ENCODE measurements at regions not wholly inside any gene's neighbourhood (a gene's known extent, or its start where the extent isn't known, plus 50 kb on each side); places are given as distances from the start of the nearest gene placed in this dataset.

- H3K4me1 ChIP-seq (ENCODE audit: control insufficient read depth, insufficient read depth, low read length, unreplicated experiment), result no peaks in the 10 kb centered on the region
- H2AFZ ChIP-seq (ENCODE audit: low read length, unreplicated experiment), result no peak overlapping the region
- no peaks in the 10 kb centered on the region for H3K79me2 ChIP-seq (ENCODE audit: control insufficient read depth, insufficient read depth, low read length, unreplicated experiment)
- H3K27ac ChIP-seq (ENCODE audit: low read depth, low read length), result no peak overlapping the region
- H3K4me3 ChIP-seq (ENCODE audit: low read depth, low read length), result no peak overlapping the region
- no peaks in the 10 kb centered on the region for H3K36me3 ChIP-seq (ENCODE audit: insufficient read depth, low read length)
- peaks cover 6% of the 10 kb centered on the region; the same call in 1 of the 2 replicates for H3K27me3 ChIP-seq (ENCODE audit: insufficient read depth, low read length)
Measured at GRCh38 chr3:41125258-41125657, 74.0 kb upstream of the CTNNB1 start.

GRCh38 chr3:41126472-41126871 lies 72.8 kb upstream of the CTNNB1 start:
- peaks cover 6% of the 10 kb centered on the region; the same call in 1 of the 2 replicates for H3K27me3 ChIP-seq (ENCODE audit: insufficient read depth, low read length)
- no peaks in the 10 kb centered on the region for H3K4me1 ChIP-seq (ENCODE audit: control insufficient read depth, insufficient read depth, low read length, unreplicated experiment)
- no peaks in the 10 kb centered on the region for H3K79me2 ChIP-seq (ENCODE audit: control insufficient read depth, insufficient read depth, low read length, unreplicated experiment)
- no peak overlapping the region for H3K4me3 ChIP-seq (ENCODE audit: low read depth, low read length)
- H2AFZ ChIP-seq (ENCODE audit: low read length, unreplicated experiment), result no peak overlapping the region
- H3K36me3 ChIP-seq (ENCODE audit: insufficient read depth, low read length), result no peaks in the 10 kb centered on the region
- H3K27ac ChIP-seq (ENCODE audit: low read depth, low read length), result no peak overlapping the region

- Histone ChIP-seq H2AFZ (ENCODE audit: low read length, unreplicated experiment) (no peak overlapping the region), H3K27me3 (ENCODE audit: insufficient read depth, low read length) (peaks cover 2% of the 10 kb centered on the region; the same call in 1 of the 2 replicates), H3K4me3 (ENCODE audit: low read depth, low read length) (no peak overlapping the region), H3K4me1 (ENCODE audit: control insufficient read depth, insufficient read depth, low read length, unreplicated experiment) (no peaks in the 10 kb centered on the region), H3K36me3 (ENCODE audit: insufficient read depth, low read length) (no peaks in the 10 kb centered on the region), H3K27ac (ENCODE audit: low read depth, low read length) (no peak overlapping the region), H3K79me2 (ENCODE audit: control insufficient read depth, insufficient read depth, low read length, unreplicated experiment) (no peaks in the 10 kb centered on the region)
Measured at GRCh38 chr3:41126961-41127360, 72.3 kb upstream of the CTNNB1 start.

- Histone ChIP-seq H3K27ac (ENCODE audit: low read depth, low read length) (no peak overlapping the region), H3K36me3 (ENCODE audit: insufficient read depth, low read length) (no peaks in the 10 kb centered on the region), H3K27me3 (ENCODE audit: insufficient read depth, low read length) (no peaks in the 10 kb centered on the region; the same call in 1 of the 2 replicates), H3K79me2 (ENCODE audit: control insufficient read depth, insufficient read depth, low read length, unreplicated experiment) (no peaks in the 10 kb centered on the region), H2AFZ (ENCODE audit: low read length, unreplicated experiment) (no peak overlapping the region), H3K4me1 (ENCODE audit: control insufficient read depth, insufficient read depth, low read length, unreplicated experiment) (no peaks in the 10 kb centered on the region), H3K4me3 (ENCODE audit: low read depth, low read length) (no peak overlapping the region)
Measured at GRCh38 chr3:41127414-41127813, 71.9 kb upstream of the CTNNB1 start.

GRCh38 chr3:41129731-41130130 lies 69.6 kb upstream of the CTNNB1 start:
- H3K27ac ChIP-seq (ENCODE audit: low read depth, low read length), result no peak overlapping the region
- no peak overlapping the region for H2AFZ ChIP-seq (ENCODE audit: low read length, unreplicated experiment)
- no peaks in the 10 kb centered on the region for H3K4me1 ChIP-seq (ENCODE audit: control insufficient read depth, insufficient read depth, low read length, unreplicated experiment)
- no peaks in the 10 kb centered on the region; the same call in none of the 2 replicates for H3K27me3 ChIP-seq (ENCODE audit: insufficient read depth, low read length)
- no peak overlapping the region for H3K4me3 ChIP-seq (ENCODE audit: low read depth, low read length)
- no peaks in the 10 kb centered on the region for H3K79me2 ChIP-seq (ENCODE audit: control insufficient read depth, insufficient read depth, low read length, unreplicated experiment)
- H3K36me3 ChIP-seq (ENCODE audit: insufficient read depth, low read length), result no peaks in the 10 kb centered on the region

GRCh38 chr3:41131224-41131623 lies 68.1 kb upstream of the CTNNB1 start:
- Histone ChIP-seq H3K27ac (ENCODE audit: low read depth, low read length) (no peak overlapping the region), H2AFZ (ENCODE audit: low read length, unreplicated experiment) (no peak overlapping the region), H3K79me2 (ENCODE audit: control insufficient read depth, insufficient read depth, low read length, unreplicated experiment) (no peaks in the 10 kb centered on the region), H3K4me3 (ENCODE audit: low read depth, low read length) (no peak overlapping the region), H3K4me1 (ENCODE audit: control insufficient read depth, insufficient read depth, low read length, unreplicated experiment) (no peaks in the 10 kb centered on the region), H3K36me3 (ENCODE audit: insufficient read depth, low read length) (no peaks in the 10 kb centered on the region), H3K27me3 (ENCODE audit: insufficient read depth, low read length) (no peaks in the 10 kb centered on the region; the same call in none of the 2 replicates)

GRCh38 chr3:41137686-41138111 lies 61.6 kb upstream of the CTNNB1 start:
- Histone ChIP-seq H3K27ac (ENCODE audit: low read depth, low read length) (no peak overlapping the region), H3K4me3 (ENCODE audit: low read depth, low read length) (no peak overlapping the region), H3K79me2 (ENCODE audit: control insufficient read depth, insufficient read depth, low read length, unreplicated experiment) (no peaks in the 10 kb centered on the region), H3K27me3 (ENCODE audit: insufficient read depth, low read length) (no peaks in the 10 kb centered on the region; the same call in none of the 2 replicates), H3K4me1 (ENCODE audit: control insufficient read depth, insufficient read depth, low read length, unreplicated experiment) (no peaks in the 10 kb centered on the region), H3K36me3 (ENCODE audit: insufficient read depth, low read length) (no peaks in the 10 kb centered on the region), H2AFZ (ENCODE audit: low read length, unreplicated experiment) (no peak overlapping the region)

- H3K4me1 ChIP-seq (ENCODE audit: control insufficient read depth, insufficient read depth, low read length, unreplicated experiment), result no peaks in the 10 kb centered on the region
- no peaks in the 10 kb centered on the region for H3K36me3 ChIP-seq (ENCODE audit: insufficient read depth, low read length)
- no peak overlapping the region for H2AFZ ChIP-seq (ENCODE audit: low read length, unreplicated experiment)
- no peak overlapping the region for H3K4me3 ChIP-seq (ENCODE audit: low read depth, low read length)
- no peaks in the 10 kb centered on the region for H3K79me2 ChIP-seq (ENCODE audit: control insufficient read depth, insufficient read depth, low read length, unreplicated experiment)
- no peak overlapping the region for H3K27ac ChIP-seq (ENCODE audit: low read depth, low read length)
- H3K27me3 ChIP-seq (ENCODE audit: insufficient read depth, low read length), result no peaks in the 10 kb centered on the region; the same call in none of the 2 replicates
Measured at GRCh38 chr3:41138146-41138545, 61.2 kb upstream of the CTNNB1 start.

GRCh38 chr3:41138601-41139000 lies 60.7 kb upstream of the CTNNB1 start:
- Histone ChIP-seq H3K79me2 (ENCODE audit: control insufficient read depth, insufficient read depth, low read length, unreplicated experiment) (no peaks in the 10 kb centered on the region), H3K27ac (ENCODE audit: low read depth, low read length) (no peak overlapping the region), H3K27me3 (ENCODE audit: insufficient read depth, low read length) (no peaks in the 10 kb centered on the region; the same call in 1 of the 2 replicates), H2AFZ (ENCODE audit: low read length, unreplicated experiment) (no peak overlapping the region), H3K4me1 (ENCODE audit: control insufficient read depth, insufficient read depth, low read length, unreplicated experiment) (no peaks in the 10 kb centered on the region), H3K36me3 (ENCODE audit: insufficient read depth, low read length) (no peaks in the 10 kb centered on the region), H3K4me3 (ENCODE audit: low read depth, low read length) (no peak overlapping the region)

GRCh38 chr3:41140242-41140641 lies 59.1 kb upstream of the CTNNB1 start:
- no peaks in the 10 kb centered on the region for H3K79me2 ChIP-seq (ENCODE audit: control insufficient read depth, insufficient read depth, low read length, unreplicated experiment)
- no peaks in the 10 kb centered on the region for H3K36me3 ChIP-seq (ENCODE audit: insufficient read depth, low read length)
- no peak overlapping the region for H2AFZ ChIP-seq (ENCODE audit: low read length, unreplicated experiment)
- no peak overlapping the region for H3K4me3 ChIP-seq (ENCODE audit: low read depth, low read length)
- no peaks in the 10 kb centered on the region for H3K4me1 ChIP-seq (ENCODE audit: control insufficient read depth, insufficient read depth, low read length, unreplicated experiment)
- no peak overlapping the region for H3K27ac ChIP-seq (ENCODE audit: low read depth, low read length)
- peaks cover 4% of the 10 kb centered on the region for H3K27me3 ChIP-seq (ENCODE audit: insufficient read depth, low read length)

- Histone ChIP-seq H3K27me3 (ENCODE audit: insufficient read depth, low read length) (peaks cover 4% of the 10 kb centered on the region), H3K79me2 (ENCODE audit: control insufficient read depth, insufficient read depth, low read length, unreplicated experiment) (no peaks in the 10 kb centered on the region), H3K36me3 (ENCODE audit: insufficient read depth, low read length) (no peaks in the 10 kb centered on the region), H3K27ac (ENCODE audit: low read depth, low read length) (no peak overlapping the region), H3K4me1 (ENCODE audit: control insufficient read depth, insufficient read depth, low read length, unreplicated experiment) (no peaks in the 10 kb centered on the region), H2AFZ (ENCODE audit: low read length, unreplicated experiment) (no peak overlapping the region), H3K4me3 (ENCODE audit: low read depth, low read length) (no peak overlapping the region)
Measured at GRCh38 chr3:41141433-41142167, 57.7 kb upstream of the CTNNB1 start.

Data from ACC112 (cell line).